ENCODE measurements at regions not wholly inside any gene's neighbourhood (a gene's known extent, or its start where the extent isn't known, plus 50 kb on each side); places are given as distances from the start of the nearest gene placed in this dataset.

GRCh38 chr9:17017931-17018491, 116.8 kb upstream of the CNTLN start:
- intact Hi-C loops (cut with micrococcal nuclease): no loop called here
- ChIA-PET CTCF (interaction anchor here (1.4 kb wide), 1 partner anchor 16 kb away, joined by 3 read pairs; no protein-coding TSS in a partner anchor), POLR2A (ENCODE audit: unreplicated experiment) (no interaction called here)
- H3K27ac ChIP-seq (ENCODE audit: insufficient read depth, low read length): no peak overlapping the region
- H2AK5ac ChIP-seq (ENCODE audit: low read depth, low read length): peak overlapping the region; percentile 70; the same call in 1 of the 2 replicates
- no peak overlapping the region for H3K9ac ChIP-seq (ENCODE audit: low read depth, low read length)
- no peak overlapping the region for H3K56ac ChIP-seq (ENCODE audit: extremely low read depth, insufficient read depth, low read length)
- H3K4me2 ChIP-seq (ENCODE audit: low read depth, low read length): peak overlapping the region; percentile 38; the same call in 1 of the 2 replicates
- peak overlapping the region; percentile 69 for H2BK120ac ChIP-seq (ENCODE audit: low read depth, low read length)
- WGBS, 2 experiments (ENCODE audit: extremely low coverage in 2 of 2, insufficient read length in 1 of 2): 31% methylated on average over 2 of the region's 10 CpGs; no CpG with 5 or more reads in 1 of the 2 experiments
- in situ Hi-C loops (cut with MboI; ENCODE audit: low sequenced_read_pairs): no loop called here
- H2AFZ ChIP-seq (replicated peaks; ENCODE audit: low read length, poor library complexity): peak overlapping the region; percentile 82
- peak overlapping the region; percentile 65 for H2BK5ac ChIP-seq (ENCODE audit: low read depth, low read length, poor library complexity, severe bottlenecking)
- H2AK9ac ChIP-seq (replicated peaks; ENCODE audit: low read depth, low read length, poor library complexity): peak overlapping the region; percentile 39
- peaks cover 12% of the 10 kb centered on the region for H3K4me1 ChIP-seq (ENCODE audit: control insufficient read depth, insufficient read depth, low read length)
- no peaks in the 10 kb centered on the region for H3K79me1 ChIP-seq (ENCODE audit: low read depth in 1 of 2, low read length in 2 of 2)
- H3K9me1 ChIP-seq (ENCODE audit: insufficient read depth, low read length): peaks cover 3% of the 10 kb centered on the region; the same call in 1 of the 2 replicates
- peak overlapping the region; percentile 75 for H2BK20ac ChIP-seq (ENCODE audit: low read depth, low read length)
- no peak overlapping the region for H3K4me3 ChIP-seq (ENCODE audit: insufficient read depth, low read depth, low read length)
- no TSS peak for BruUV-seq (replicated peaks)
- H4K91ac ChIP-seq (ENCODE audit: insufficient read depth, low read depth, low read length): peak overlapping the region; percentile 46; the same call in 1 of the 2 replicates
- peak; percentile 76 for TF ChIP-seq BHLHE40 (IDR thresholded peaks at IDR 0.05; ENCODE audit: low read depth, low read length)
- TF ChIP-seq MAFK (IDR thresholded peaks at IDR 0.05; ENCODE audit: low read depth, low read length): peak; percentile 22; the same call in 1 of the 2 replicates
- no peak for TF ChIP-seq CEBPB (IDR thresholded peaks at IDR 0.05; ENCODE audit: low read depth, low read length)
- dilution Hi-C loops (cut with HindIII; ENCODE audit: low sequenced_read_pairs, unreplicated experiment): no loop called here
- ATAC-seq (ENCODE audit: low read depth) (peak; percentile 84), DNase-seq (peak; percentile 75)
- peak overlapping the region; percentile 69; the same call in 1 of the 2 replicates for H4K5ac ChIP-seq (ENCODE audit: low read depth, low read length)
- no peaks in the 10 kb centered on the region for H3K9me3 ChIP-seq (ENCODE audit: control insufficient read depth, insufficient read depth, low read length)
- H2BK15ac ChIP-seq (ENCODE audit: low read depth, low read length): peak overlapping the region; percentile 36; the same call in 1 of the 3 replicates
- H3K18ac ChIP-seq (ENCODE audit: low read depth, low read length): peak overlapping the region; percentile 69; the same call in 1 of the 2 replicates
- no peaks in the 10 kb centered on the region for H3K36me3 ChIP-seq (ENCODE audit: control insufficient read depth, insufficient read depth, low read length)
- H4K8ac ChIP-seq (ENCODE audit: low read depth in 2 of 2, low read length in 2 of 2): peak overlapping the region in 1 of 2 experiments; percentile 4; a peak in 2 of 4 replicates
- no peaks in the 10 kb centered on the region for H3K27me3 ChIP-seq (ENCODE audit: control insufficient read depth, insufficient read depth, low read length)
- peak overlapping the region; percentile 49; the same call in 1 of the 2 replicates for H3K14ac ChIP-seq (replicated peaks; ENCODE audit: low read depth, low read length)
- H4K20me1 ChIP-seq (ENCODE audit: insufficient read depth, low read length): no peaks in the 10 kb centered on the region
- no peak overlapping the region for H3K23ac ChIP-seq (ENCODE audit: low read depth, low read length)
- peak overlapping the region; percentile 62 for H3K4ac ChIP-seq (ENCODE audit: low read depth, low read length)

All from IMR-90 (cell line).